OCI-LY1 (cell line): ENCODE measurements at regions not wholly inside any gene's neighbourhood (a gene's known extent, or its start where the extent isn't known, plus 50 kb on each side); places are given as distances from the start of the nearest gene placed in this dataset.
"Not testable (repeated sequence)": the region's sequence is repeated elsewhere in the genome, so short reads cannot be mapped to it uniquely, and the experiment has no call there.

Experiments used
- H2AFZ ChIP-seq: fragments of 200-600 bp; sonication (generic), shearing (Covaris generic); 2 replicates; pipeline ENCODE4 v1.6.0; 2014; ENCODE audit warnings: antibody characterized with exemption, mild to moderate bottlenecking, low read length
- H3F3A ChIP-seq: fragments of 200-600 bp; sonication (generic), shearing (Covaris generic); 2 replicates; pipeline ENCODE4 v1.6.0; 2014; ENCODE audit warnings: mild to moderate bottlenecking, antibody characterized with exemption, low read length, moderate library complexity; ENCODE audit not compliant: insufficient read depth
- H3K27ac ChIP-seq: fragments of 200-600 bp; sonication (generic); 2 replicates; pipeline ENCODE4 v1.5.1; 2014; ENCODE audit warnings: low read length, mixed run types, mild to moderate bottlenecking, low read depth; ENCODE audit not compliant: poor library complexity, severe bottlenecking
- H3K27me3 ChIP-seq: fragments of 200-600 bp; sonication (generic); 2 replicates; pipeline ENCODE4 v1.6.0; 2014; ENCODE audit warnings: antibody characterized with exemption, mild to moderate bottlenecking, low read length, moderate library complexity; ENCODE audit not compliant: insufficient read depth
- H3K36me3 ChIP-seq: fragments of 200-600 bp; sonication (generic); 2 replicates; pipeline ENCODE4 v1.6.1; 2014; ENCODE audit warnings: mild to moderate bottlenecking, antibody characterized with exemption, low read length, moderate library complexity, mixed read lengths; ENCODE audit not compliant: insufficient read depth
- H3K4me1 ChIP-seq: fragments of 200-600 bp; sonication (generic); 2 replicates; pipeline ENCODE4 v1.5.1; 2014; ENCODE audit warnings: mild to moderate bottlenecking, low read length, moderate library complexity; ENCODE audit not compliant: insufficient read depth, severe bottlenecking
- H3K4me2 ChIP-seq: fragments of 200-600 bp; sonication (generic), shearing (Covaris generic); 2 replicates; pipeline ENCODE4 v1.6.1; 2014; ENCODE audit warnings: low read length
- H3K4me3 ChIP-seq: fragments of 200-600 bp; sonication (generic); 2 replicates; pipeline ENCODE4 v1.5.1; 2014; ENCODE audit warnings: low read length, low read depth, mild to moderate bottlenecking, mixed read lengths; ENCODE audit not compliant: poor library complexity, severe bottlenecking
- H3K79me2 ChIP-seq: fragments of 200-600 bp; shearing (Covaris generic); 2 replicates; pipeline ENCODE4 v1.6.1; 2016; ENCODE audit warnings: mixed run types, low read length, mixed read lengths; ENCODE audit not compliant: insufficient read depth
- H3K9ac ChIP-seq: fragments of 200-600 bp; sonication (generic), shearing (Covaris generic); 2 replicates; pipeline ENCODE4 v1.6.1; 2014; ENCODE audit warnings: mild to moderate bottlenecking, low read length, mixed read lengths
- H3K9me2 ChIP-seq: fragments of 200-600 bp; sonication (generic), shearing (Covaris generic); 2 replicates; pipeline ENCODE4 v1.6.1; 2014; ENCODE audit warnings: low read depth, mild to moderate bottlenecking, low read length, mixed read lengths
- H3K9me3 ChIP-seq: fragments of 200-600 bp; shearing (Covaris generic); 2 replicates; pipeline ENCODE4 v1.6.1; 2014; ENCODE audit warnings: low read length, mixed read lengths
- H4K20me1 ChIP-seq: fragments of 200-600 bp; sonication (generic), shearing (Covaris generic); 2 replicates; pipeline ENCODE4 v1.6.0; 2016; ENCODE audit warnings: mild to moderate bottlenecking, low read length; ENCODE audit not compliant: insufficient read depth
- EZH2 ChIP-seq: fragments of 200-600 bp; sonication (generic), shearing (Covaris generic); IDR thresholded peaks from 2 replicates; pipeline ENCODE4 v1.8.0; 2017; ENCODE audit warnings: borderline replicate concordance, mixed run types, mild to moderate bottlenecking, antibody characterized with exemption, low read length, moderate library complexity, mixed read lengths
- TF ChIP-seq, protein P1 (sequence below): fragments of 200-600 bp; sonication (generic), shearing (Covaris generic); IDR thresholded peaks from 2 replicates; pipeline ENCODE4 v1.5.1; 2017; ENCODE audit warnings: mild to moderate bottlenecking, antibody characterized with exemption, low read length, moderate library complexity, mixed read lengths

- Histone ChIP-seq H2AFZ (no peak overlapping the region), H3K4me2 (no peak overlapping the region), H3K79me2 (no peaks in the 10 kb centered on the region), H3K36me3 (no peaks in the 10 kb centered on the region), H3K9ac (no peak overlapping the region), H3K4me1 (no peaks in the 10 kb centered on the region), H3K9me3 (no peaks in the 10 kb centered on the region), H3K27me3 (no peaks in the 10 kb centered on the region), H3K4me3 (no peak overlapping the region), H3K27ac (no peak overlapping the region), H3F3A (no peaks in the 10 kb centered on the region), H4K20me1 (no peaks in the 10 kb centered on the region), H3K9me2 (no peaks in the 10 kb centered on the region)
- TF ChIP-seq, protein P1, sequence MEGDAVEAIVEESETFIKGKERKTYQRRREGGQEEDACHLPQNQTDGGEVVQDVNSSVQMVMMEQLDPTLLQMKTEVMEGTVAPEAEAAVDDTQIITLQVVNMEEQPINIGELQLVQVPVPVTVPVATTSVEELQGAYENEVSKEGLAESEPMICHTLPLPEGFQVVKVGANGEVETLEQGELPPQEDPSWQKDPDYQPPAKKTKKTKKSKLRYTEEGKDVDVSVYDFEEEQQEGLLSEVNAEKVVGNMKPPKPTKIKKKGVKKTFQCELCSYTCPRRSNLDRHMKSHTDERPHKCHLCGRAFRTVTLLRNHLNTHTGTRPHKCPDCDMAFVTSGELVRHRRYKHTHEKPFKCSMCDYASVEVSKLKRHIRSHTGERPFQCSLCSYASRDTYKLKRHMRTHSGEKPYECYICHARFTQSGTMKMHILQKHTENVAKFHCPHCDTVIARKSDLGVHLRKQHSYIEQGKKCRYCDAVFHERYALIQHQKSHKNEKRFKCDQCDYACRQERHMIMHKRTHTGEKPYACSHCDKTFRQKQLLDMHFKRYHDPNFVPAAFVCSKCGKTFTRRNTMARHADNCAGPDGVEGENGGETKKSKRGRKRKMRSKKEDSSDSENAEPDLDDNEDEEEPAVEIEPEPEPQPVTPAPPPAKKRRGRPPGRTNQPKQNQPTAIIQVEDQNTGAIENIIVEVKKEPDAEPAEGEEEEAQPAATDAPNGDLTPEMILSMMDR = no peak
- TF ChIP-seq EZH2 = no peak
Measured at GRCh38 chr21:17197996-17198395, 314.8 kb upstream of the CXADR start.

DNA sequence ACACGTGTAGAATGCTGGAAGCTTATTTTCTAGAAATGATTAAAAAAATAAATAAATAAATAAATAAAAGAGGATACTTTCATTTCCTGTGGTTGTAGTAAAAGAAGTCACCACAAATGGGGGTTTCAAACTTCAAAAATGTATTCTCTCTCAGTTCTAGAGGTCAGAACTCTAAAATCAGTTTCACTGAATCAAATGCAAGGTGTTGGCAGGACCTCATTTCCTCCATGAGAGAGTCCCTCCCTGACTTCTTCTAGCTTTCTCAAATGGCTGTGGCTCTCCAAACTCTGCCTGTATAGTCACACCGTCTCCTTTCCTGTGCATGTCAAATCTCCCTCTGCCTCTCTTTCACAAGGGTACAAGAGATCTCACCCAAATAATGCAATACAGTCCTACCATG lies 312.6 kb upstream of the CXADR start:
- Histone ChIP-seq H3K9me3 (no peaks in the 10 kb centered on the region), H3K9me2 (no peaks in the 10 kb centered on the region), H3F3A (no peaks in the 10 kb centered on the region), H3K27me3 (no peaks in the 10 kb centered on the region), H3K36me3 (no peaks in the 10 kb centered on the region), H3K4me1 (no peaks in the 10 kb centered on the region), H2AFZ (no peak overlapping the region), H3K4me3 (no peak overlapping the region), H3K9ac (no peak overlapping the region), H4K20me1 (no peaks in the 10 kb centered on the region), H3K27ac (no peak overlapping the region), H3K4me2 (no peak overlapping the region), H3K79me2 (no peaks in the 10 kb centered on the region)
- TF ChIP-seq EZH2 = no peak
- TF ChIP-seq, protein P1 = no peak

GRCh38 chr21:17201741-17202260 lies 311.0 kb upstream of the CXADR start:
- H3K27me3 ChIP-seq = no peaks in the 10 kb centered on the region
- H3K9me2 ChIP-seq = no peaks in the 10 kb centered on the region
- H3K27ac ChIP-seq = no peak overlapping the region
- no peaks in the 10 kb centered on the region for H3K9me3 ChIP-seq
- no peaks in the 10 kb centered on the region for H4K20me1 ChIP-seq
- H3K36me3 ChIP-seq = no peaks in the 10 kb centered on the region
- no peaks in the 10 kb centered on the region for H3K4me1 ChIP-seq
- H3K9ac ChIP-seq = no peak overlapping the region
- TF ChIP-seq EZH2 = no peak
- H3K4me2 ChIP-seq = no peak overlapping the region
- H2AFZ ChIP-seq = no peak overlapping the region
- no peaks in the 10 kb centered on the region for H3F3A ChIP-seq
- no peaks in the 10 kb centered on the region for H3K79me2 ChIP-seq
- H3K4me3 ChIP-seq = no peak overlapping the region

DNA sequence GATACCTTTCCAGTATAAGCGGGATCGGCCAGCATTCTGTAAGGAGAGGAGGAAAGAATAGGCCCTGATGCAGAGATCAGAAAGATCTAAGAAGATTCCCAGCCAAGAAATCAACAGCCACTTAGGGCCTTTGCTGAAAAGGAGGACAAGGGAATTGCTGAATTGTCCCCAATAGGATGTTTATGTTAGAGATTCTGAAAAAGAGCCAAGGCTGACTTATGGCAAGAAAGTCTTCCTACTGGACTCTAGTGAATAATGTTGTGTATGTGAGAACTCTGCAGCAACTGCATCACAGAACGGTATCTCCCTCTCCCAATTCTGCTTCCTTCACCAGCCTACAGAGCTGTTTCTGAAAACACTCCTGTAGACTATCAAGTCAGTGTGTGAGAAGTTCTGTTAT lies 298.0 kb upstream of the CXADR start:
- Histone ChIP-seq H2AFZ (no peak overlapping the region), H3K4me3 (no peak overlapping the region), H3K27me3 (no peaks in the 10 kb centered on the region), H3K79me2 (no peaks in the 10 kb centered on the region), H3K9me2 (no peaks in the 10 kb centered on the region), H3K4me1 (no peaks in the 10 kb centered on the region), H4K20me1 (no peaks in the 10 kb centered on the region), H3K9me3 (no peaks in the 10 kb centered on the region), H3K27ac (no peak overlapping the region), H3K9ac (no peak overlapping the region), H3F3A (no peaks in the 10 kb centered on the region), H3K4me2 (no peak overlapping the region), H3K36me3 (no peaks in the 10 kb centered on the region)
- TF ChIP-seq, protein P1 = no peak
- TF ChIP-seq EZH2 = no peak

DNA sequence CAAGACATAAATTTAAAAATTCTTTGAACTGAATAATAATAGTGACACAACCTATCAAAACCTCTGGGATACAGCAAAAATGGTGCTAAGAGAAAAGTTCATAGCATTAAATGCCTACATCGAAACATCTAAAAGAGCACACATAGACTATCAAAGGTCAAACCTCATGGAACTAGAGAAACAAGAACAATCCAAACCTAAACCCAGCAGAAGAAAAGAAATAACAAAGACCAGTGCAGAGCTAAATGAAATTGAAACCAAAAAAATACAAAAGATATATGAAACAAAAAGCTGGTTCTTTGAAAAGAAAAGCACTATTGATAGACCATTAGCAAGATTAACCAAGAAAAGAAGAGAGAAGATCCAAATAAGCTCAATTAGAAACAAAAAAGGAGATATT lies 293.8 kb upstream of the CXADR start:
- not testable (repeated sequence) for H3F3A ChIP-seq, H3K9me2 ChIP-seq, H3K9ac ChIP-seq, H3K4me3 ChIP-seq, H3K27ac ChIP-seq, H3K9me3 ChIP-seq, H3K4me2 ChIP-seq, H3K79me2 ChIP-seq, H3K36me3 ChIP-seq, H3K4me1 ChIP-seq, H4K20me1 ChIP-seq, H3K27me3 ChIP-seq, H2AFZ ChIP-seq
